ENCODE measurements at regions not wholly inside any gene's neighbourhood (a gene's known extent, or its start where the extent isn't known, plus 50 kb on each side); places are given as distances from the start of the nearest gene placed in this dataset.

GRCh38 chr14:26872515-26873361, 274.9 kb upstream of the NOVA1 start:
- no peak for TF ChIP-seq CTCF (IDR thresholded peaks at IDR 0.05)

GRCh38 chr14:26873362-26873960, 275.6 kb upstream of the NOVA1 start:
- TF ChIP-seq CTCF (IDR thresholded peaks at IDR 0.05) = no peak

GRCh38 chr14:26887847-26888246, 290.0 kb upstream of the NOVA1 start:
- no peak for TF ChIP-seq CTCF (IDR thresholded peaks at IDR 0.05)

GRCh38 chr14:26888592-26888991, 290.8 kb upstream of the NOVA1 start:
- no peak for TF ChIP-seq CTCF (IDR thresholded peaks at IDR 0.05)

GRCh38 chr14:26896447-26896846, 298.6 kb upstream of the NOVA1 start:
- TF ChIP-seq CTCF (IDR thresholded peaks at IDR 0.05) = no peak

GRCh38 chr14:26897196-26897595, 299.4 kb upstream of the NOVA1 start:
- TF ChIP-seq CTCF (IDR thresholded peaks at IDR 0.05) = no peak

- TF ChIP-seq CTCF (IDR thresholded peaks at IDR 0.05) = peak; percentile 53
These were observed 307.4 kb upstream of the NOVA1 start for GRCh38 chr14:26905229-26905628.

All from LNCAP (cell line).